ENCODE measurements at regions not wholly inside any gene's neighbourhood (a gene's known extent, or its start where the extent isn't known, plus 50 kb on each side); places are given as distances from the start of the nearest gene placed in this dataset.
A peak's percentile ranks its signal among the peaks of the same experiment; 100 is the strongest.

DNA sequence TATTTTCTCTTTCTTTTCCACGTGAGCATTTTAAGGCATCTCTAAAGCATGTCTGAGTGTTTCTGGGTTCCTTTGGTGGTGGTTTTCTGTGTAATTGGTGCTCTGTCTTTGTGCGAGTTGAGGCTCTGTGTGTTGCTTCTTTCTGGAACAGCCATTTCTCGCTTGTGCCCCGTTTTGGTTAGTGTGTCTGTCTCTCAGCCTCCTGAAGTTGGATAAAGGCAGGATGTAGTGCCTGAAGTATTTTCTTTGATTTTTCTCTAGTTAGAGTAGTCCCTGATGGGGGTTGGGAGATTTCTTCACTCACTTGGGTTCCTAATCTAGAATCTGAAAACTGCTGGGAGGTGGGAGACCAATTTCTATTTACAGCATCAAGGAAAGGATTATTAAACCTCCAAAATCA is 129.7 kb upstream of the TMEM161B start:
- no peaks in the 10 kb centered on the region for H3K36me3 Mint-ChIP-seq (ENCODE audit: insufficient read depth in 1 of 3, low read depth in 3 of 3)
- Histone ChIP-seq H2BK20ac (ENCODE audit: low read depth, low read length, poor library complexity, severe bottlenecking) (no peak overlapping the region), H3K14ac (ENCODE audit: insufficient read depth, low read length) (no peak overlapping the region; the same call in 1 of the 2 replicates), H3K9ac (ENCODE audit: extremely low read depth, insufficient read length, low read length) (no peak overlapping the region), H2AK5ac (ENCODE audit: insufficient read length, low read length) (no peak overlapping the region), H3K4me1 (ENCODE audit: insufficient read depth, low read length) (peaks cover 3% of the 10 kb centered on the region; the same call in 1 of the 2 replicates), H4K5ac (ENCODE audit: insufficient read length, low read depth, low read length) (no peak overlapping the region), H3K23me2 (ENCODE audit: insufficient read length, low read depth, low read length, poor library complexity, severe bottlenecking) (no peaks in the 10 kb centered on the region), H3K56ac (ENCODE audit: insufficient read length, low read depth, low read length) (no peak overlapping the region), H2BK120ac (ENCODE audit: low read depth, low read length, poor library complexity, severe bottlenecking) (peak overlapping the region; percentile 61), H2BK15ac (ENCODE audit: low read depth, low read length) (no peak overlapping the region), H2BK5ac (ENCODE audit: insufficient read length, low read length) (no peak overlapping the region), H3K18ac (ENCODE audit: insufficient read length, low read depth, low read length) (no peak overlapping the region), H2AFZ (ENCODE audit: low read length) (no peak overlapping the region), H3K9me3 (ENCODE audit: control insufficient read depth, low read depth, low read length) (no peaks in the 10 kb centered on the region), H4K8ac (replicated peaks; ENCODE audit: insufficient read length, low read depth, low read length) (no peak overlapping the region), H3K27me3 (ENCODE audit: insufficient read depth, low read length) (no peaks in the 10 kb centered on the region), H3K23ac (ENCODE audit: insufficient read length, low read depth, low read length) (no peak overlapping the region), H2BK12ac (ENCODE audit: insufficient read length, low read depth, low read length) (peak overlapping the region; percentile 50), H3K4me2 (ENCODE audit: insufficient read depth, insufficient read length, low read length) (no peak overlapping the region), H4K20me1 (ENCODE audit: control insufficient read depth, insufficient read depth, insufficient read length) (no peaks in the 10 kb centered on the region), H3K27ac (ENCODE audit: insufficient read length, low read depth, low read length) (no peak overlapping the region), H3T11ph (ENCODE audit: low read length) (no peak overlapping the region), H3K79me1 (ENCODE audit: insufficient read depth, low read depth, low read length, poor library complexity, severe bottlenecking) (no peaks in the 10 kb centered on the region), H3K79me2 (ENCODE audit: insufficient read depth, low read length) (no peaks in the 10 kb centered on the region), H3K4ac (ENCODE audit: low read depth, low read length) (no peak overlapping the region), H4K91ac (ENCODE audit: insufficient read length, low read depth, low read length) (no peak overlapping the region)
- no peaks in the 10 kb centered on the region for H3K9me3 Mint-ChIP-seq
- no CpG with 5 or more reads among the region's 4 CpGs for WGBS (ENCODE audit: extremely low coverage, insufficient read length, low lambda C conversion rate)
- H3K27me3 Mint-ChIP-seq (ENCODE audit: low read depth): peaks cover 4% of the 10 kb centered on the region; the same call in 1 of the 2 replicates
- peaks cover 66 to 68% of the 10 kb centered on the region in 2 experiments for H3K4me1 Mint-ChIP-seq
- DNase-seq: no peak
- H3K4me3 Mint-ChIP-seq: no peak overlapping the region
- TF ChIP-seq CTCF (conservative IDR thresholded peaks at IDR 0.05): no peak
- peak overlapping the region in 2 of 3 experiments; percentile 4 to 24; a peak in 1 of 7 replicates for H3K27ac Mint-ChIP-seq
